B cell (primary cell): ENCODE measurements at regions not wholly inside any gene's neighbourhood (a gene's known extent, or its start where the extent isn't known, plus 50 kb on each side); places are given as distances from the start of the nearest gene placed in this dataset.

Experiments used
- EZH2 ChIP-seq: IDR thresholded peaks from 2 replicates; pipeline ENCODE4 v1.6.1; 2012; ENCODE audit warnings: borderline replicate concordance, low read depth, mild to moderate bottlenecking, moderate library complexity, low read length; ENCODE audit not compliant: insufficient read depth, poor library complexity, severe bottlenecking
- TF ChIP-seq, protein P1 (sequence below): fragments of 200-600 bp; IDR thresholded peaks from one replicate; pipeline ENCODE4 v1.8.0; 2022; ENCODE audit warnings: antibody characterized with exemption, mild to moderate bottlenecking

DNA sequence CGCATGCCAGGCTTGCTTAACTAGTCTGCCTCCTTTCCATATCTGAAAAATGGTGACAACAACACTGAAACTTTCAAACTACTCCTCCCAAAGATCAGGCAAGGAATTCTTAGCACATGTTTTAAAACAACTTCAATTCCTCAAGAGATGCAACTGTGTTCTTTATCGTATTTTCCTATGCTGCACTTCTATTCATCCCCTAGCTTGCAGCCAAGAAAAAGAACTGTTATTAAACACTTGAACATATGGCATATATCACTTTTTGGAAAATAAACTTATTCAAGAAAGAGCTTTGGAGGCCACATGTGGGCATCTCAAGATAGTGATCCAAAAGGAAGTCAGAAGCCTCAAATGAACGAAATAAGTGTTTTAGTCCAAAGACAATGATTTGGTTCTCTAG is 75.6 kb upstream of the STAM2 start:
- TF ChIP-seq, protein P1, sequence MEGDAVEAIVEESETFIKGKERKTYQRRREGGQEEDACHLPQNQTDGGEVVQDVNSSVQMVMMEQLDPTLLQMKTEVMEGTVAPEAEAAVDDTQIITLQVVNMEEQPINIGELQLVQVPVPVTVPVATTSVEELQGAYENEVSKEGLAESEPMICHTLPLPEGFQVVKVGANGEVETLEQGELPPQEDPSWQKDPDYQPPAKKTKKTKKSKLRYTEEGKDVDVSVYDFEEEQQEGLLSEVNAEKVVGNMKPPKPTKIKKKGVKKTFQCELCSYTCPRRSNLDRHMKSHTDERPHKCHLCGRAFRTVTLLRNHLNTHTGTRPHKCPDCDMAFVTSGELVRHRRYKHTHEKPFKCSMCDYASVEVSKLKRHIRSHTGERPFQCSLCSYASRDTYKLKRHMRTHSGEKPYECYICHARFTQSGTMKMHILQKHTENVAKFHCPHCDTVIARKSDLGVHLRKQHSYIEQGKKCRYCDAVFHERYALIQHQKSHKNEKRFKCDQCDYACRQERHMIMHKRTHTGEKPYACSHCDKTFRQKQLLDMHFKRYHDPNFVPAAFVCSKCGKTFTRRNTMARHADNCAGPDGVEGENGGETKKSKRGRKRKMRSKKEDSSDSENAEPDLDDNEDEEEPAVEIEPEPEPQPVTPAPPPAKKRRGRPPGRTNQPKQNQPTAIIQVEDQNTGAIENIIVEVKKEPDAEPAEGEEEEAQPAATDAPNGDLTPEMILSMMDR = no peak
- TF ChIP-seq EZH2 = no peak
